Stimulated activated CD8-positive, alpha-beta memory T cell treated with anti-CD3 and anti-CD28 coated beads, Interleukin-7, amount 100 ng/mL, for 48 hours (primary cell): ENCODE measurements at regions not wholly inside any gene's neighbourhood (a gene's known extent, or its start where the extent isn't known, plus 50 kb on each side); places are given as distances from the start of the nearest gene placed in this dataset.
"Not testable (repeated sequence)": the region's sequence is repeated elsewhere in the genome, so short reads cannot be mapped to it uniquely, and the experiment has no call there.

Experiments used
- DNase-seq, 2 donors: peaks; one replicate each; pipeline ENCODE4 v3.0.0-alpha.2; 2020; ENCODE audit warnings: low read depth in 1 of 2; ENCODE audit errors: extremely low read depth in 1 of 2

DNA sequence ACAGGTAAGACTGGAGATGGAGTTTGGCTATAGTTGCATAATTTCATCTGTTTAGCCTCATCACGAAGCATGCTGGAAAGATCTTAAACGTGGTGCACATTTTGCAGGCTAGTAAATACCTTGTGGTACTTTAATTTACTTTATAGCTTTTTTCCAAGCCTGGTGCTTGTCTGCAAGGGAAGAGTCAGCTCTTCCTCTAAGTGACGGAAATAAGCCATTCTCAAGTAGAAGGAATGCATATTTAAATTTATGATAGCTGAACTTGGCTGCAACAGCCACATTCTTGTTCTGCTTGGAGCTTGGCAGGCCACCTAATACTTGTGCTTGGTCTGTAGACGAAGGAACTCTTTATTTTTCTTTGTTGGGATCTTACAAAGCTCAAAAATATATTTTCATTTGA, 188.0 kb upstream of the PIK3R1 start:
- DNase-seq: no peak

GRCh38 chr5:68026092-68026885, 189.3 kb upstream of the PIK3R1 start:
- no peak for DNase-seq

- DNase-seq: no peak
These were observed 191.1 kb upstream of the PIK3R1 start for GRCh38 chr5:68024426-68024825.

- DNase-seq: no peak
These were observed 193.6 kb upstream of the PIK3R1 start for GRCh38 chr5:68021916-68022315.

DNA sequence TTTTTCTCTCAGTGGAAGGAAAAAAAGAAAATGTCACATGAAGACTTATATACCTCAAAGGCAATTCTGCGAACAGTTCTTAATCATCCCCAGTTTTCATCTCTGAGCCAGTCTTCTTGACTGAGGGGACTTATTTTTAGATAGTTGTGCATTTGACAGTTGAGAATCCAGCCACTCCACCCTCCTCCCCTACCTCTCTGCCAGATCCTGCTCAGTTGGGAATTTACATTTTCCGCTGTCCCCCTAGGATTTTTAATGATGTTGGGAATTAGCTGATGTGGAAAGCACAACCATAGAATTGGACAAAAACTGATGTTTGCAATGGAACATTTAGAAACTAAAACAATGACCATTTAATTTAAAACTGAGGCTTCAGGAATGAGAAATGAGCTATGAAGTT, 194.3 kb upstream of the PIK3R1 start:
- DNase-seq: no peak

DNA sequence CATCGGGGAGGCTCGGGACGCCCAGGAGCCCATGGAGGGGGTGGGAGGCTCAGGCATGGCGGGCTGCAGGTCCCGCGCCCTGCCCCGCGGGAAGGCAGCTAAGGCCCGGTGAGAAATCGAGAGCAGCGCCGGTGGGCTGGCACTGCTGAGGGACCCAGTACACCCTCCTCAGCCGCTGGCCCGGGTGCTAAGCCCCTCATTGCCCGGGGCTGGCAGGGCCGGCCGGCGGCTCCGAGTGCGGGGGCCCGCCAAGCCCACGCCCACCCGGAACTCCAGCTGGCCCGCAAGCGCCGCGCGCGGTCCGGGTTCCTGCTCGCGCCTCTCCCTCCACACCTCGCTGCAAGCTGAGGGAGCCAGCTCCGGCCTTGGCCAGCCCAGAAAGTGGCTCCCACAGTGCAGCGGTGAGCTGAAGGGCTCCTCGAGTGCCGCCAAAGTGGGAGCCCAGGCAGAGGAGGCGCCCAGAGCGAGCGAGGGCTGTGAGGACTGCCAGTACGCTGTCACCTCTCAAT, 195.0 kb upstream of the PIK3R1 start:
- DNase-seq: not testable (repeated sequence)

DNA sequence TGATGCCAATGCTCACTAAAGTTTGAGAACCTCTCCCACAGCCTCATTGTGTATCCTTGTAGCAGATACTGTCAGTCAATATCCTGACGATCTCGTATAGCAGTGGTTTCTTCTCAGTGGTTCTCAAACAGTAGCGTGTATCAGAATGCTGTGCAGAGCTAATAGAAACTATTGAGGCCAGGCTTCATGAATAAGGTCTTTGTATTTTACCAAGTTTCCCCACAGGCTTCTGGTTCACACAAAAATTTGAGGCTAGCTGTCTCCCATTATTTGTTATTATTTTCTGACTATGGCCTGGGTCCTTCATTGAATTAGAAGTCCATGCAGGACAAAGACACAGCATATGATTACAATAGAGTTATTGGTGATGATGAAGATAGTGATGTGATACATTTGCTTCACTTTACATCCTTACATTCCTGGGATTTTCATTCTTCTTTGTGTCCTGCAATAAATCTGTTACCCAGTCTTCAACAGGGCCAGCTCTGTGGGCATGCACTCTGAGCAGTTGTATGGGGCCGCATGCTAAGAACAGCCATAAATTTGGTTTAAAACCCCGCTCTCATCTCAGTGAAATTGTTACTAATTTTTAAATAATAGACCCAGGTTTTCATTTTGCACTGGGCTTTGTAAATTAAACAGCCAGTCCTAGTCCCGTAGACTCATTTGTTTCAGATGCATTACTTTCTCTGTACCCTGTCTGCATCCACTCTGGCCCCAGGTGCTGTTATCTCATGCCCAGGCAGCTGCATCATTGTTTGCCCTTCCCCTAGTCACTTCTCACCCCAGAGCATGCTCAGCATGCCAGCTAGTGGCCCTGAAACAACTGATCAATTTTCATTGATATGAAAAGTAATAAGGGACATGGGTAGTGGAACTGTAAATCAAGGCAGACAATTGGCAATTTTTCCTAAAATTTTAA, 199.9 kb upstream of the PIK3R1 start:
- DNase-seq: no peak

DNA sequence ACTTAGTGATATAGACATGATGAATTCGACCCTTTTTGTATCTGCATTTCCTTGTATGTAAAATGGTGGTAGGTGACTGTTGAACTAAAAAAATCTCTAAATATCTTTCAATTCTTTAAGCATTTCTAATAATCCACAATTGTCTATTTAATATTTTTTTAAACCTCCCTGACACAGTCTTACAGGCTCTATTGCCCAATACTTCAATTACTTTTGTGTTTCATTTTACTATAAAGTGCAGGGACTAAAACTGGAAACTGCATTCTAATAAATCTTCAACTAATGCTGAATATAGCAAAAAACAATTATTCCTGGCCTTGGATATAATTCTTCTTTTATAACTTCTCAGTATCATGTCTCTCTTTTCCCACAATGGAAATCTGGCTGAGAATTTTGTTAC, 202.7 kb upstream of the PIK3R1 start:
- DNase-seq: no peak

DNA sequence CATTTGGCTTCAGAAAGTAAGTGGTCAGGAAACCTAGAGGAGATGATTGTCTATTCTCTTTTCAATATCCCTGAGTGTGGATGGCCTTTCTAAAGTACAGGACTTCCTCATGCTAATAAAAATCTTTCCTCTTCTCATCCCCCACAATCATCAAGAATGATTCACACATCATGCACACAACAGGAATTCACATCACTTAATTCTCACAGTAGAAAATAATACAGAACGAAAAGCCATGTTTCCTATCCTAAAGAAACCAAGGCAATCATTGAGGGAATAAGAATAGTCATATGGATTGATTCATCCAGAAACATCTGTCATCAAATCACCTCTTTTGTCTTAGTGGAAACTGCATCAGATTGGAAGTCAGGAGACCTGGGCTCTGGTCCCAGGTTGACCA, 203.1 kb upstream of the PIK3R1 start:
- no peak for DNase-seq

DNA sequence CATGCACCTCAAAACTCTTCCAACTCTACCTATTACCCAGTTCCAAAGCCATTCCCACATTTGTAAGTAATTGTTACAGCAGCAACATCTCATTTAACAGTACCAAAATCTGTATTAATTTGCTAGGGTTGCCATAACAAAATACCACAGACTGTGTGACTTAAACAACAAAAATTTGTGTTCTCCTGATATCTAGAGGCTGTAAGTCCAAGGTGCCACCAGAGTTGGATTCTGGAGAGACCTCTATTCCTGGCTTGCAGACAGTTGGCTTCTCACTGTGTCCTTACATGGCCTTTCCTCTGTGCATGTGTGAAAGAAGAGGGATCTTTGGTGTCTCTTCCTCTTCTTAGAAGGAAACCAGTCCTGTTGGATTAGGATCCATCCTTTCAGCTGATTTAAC, 203.8 kb upstream of the PIK3R1 start:
- no peak for DNase-seq

DNA sequence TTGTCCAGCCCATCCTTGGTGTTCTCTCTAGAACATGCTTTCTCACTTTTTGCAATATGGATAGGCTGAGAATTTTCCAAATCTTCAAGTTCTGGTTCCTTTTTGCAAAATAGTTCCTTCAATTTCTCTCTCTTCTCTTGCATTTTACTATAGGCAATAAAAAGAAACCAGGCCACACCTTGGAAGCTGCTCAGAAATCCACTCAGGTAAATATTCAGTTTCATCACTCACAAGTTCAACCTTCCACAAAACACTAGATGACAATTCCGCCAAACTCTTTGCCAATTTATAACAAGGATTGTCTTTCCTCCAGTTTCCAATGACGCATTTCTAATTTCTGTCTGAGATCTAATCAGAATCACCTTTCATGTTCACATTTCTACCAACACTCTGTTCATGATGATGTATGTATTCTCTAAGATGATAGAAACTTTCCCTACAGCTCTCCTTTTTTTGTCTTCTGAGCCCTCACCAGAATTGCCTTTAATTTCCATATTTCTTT, 204.2 kb upstream of the PIK3R1 start:
- DNase-seq: no peak

GRCh38 chr5:68010740-68011139, 204.8 kb upstream of the PIK3R1 start:
- no peak for DNase-seq

DNA sequence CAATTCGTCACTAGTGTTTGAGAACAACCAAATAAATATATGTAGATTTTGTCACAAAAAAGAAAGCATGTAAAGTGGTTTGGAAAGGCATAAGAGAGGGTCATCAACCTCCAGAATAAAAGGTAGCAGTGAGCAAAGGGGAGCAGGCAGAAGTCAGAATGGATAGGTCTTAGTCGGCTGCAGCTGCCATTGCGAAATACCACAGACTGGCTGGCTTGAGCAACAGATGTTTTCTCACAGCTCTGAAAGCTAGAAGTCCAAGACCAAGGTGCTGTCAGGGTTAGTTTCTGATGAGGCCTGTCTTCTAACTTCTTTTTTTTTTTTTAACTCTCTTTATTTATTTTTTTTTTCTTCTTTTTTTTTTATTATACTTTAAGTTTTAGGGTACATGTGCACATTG, 208.1 kb upstream of the PIK3R1 start:
- no peak for DNase-seq

- DNase-seq: no peak
These were observed 212.7 kb upstream of the PIK3R1 start for GRCh38 chr5:68002836-68003235.

DNA sequence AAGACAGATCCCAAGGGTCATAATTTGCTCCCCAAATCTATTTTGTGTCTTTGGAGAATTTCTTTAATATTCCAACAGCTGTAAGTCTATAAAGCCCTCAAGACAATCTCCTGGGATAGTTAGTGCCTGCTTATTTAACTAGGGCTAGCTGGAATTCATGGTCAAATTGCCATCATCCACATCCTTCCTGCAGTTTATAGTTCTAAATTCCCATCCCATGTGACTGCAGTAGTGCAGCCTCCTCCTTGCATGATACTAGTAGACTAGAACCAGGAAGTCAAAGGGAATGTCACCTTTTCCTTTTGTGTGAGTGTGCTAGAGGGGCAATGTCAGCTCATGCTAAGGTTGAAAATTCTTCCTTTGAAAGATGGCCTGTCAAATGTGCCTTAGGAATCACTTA, 214.8 kb upstream of the PIK3R1 start:
- DNase-seq: no peak

- no peak for DNase-seq
These were observed 216.2 kb upstream of the PIK3R1 start for GRCh38 chr5:67999391-67999790.

GRCh38 chr5:67998709-67999261, 216.8 kb upstream of the PIK3R1 start:
- DNase-seq: no peak

DNA sequence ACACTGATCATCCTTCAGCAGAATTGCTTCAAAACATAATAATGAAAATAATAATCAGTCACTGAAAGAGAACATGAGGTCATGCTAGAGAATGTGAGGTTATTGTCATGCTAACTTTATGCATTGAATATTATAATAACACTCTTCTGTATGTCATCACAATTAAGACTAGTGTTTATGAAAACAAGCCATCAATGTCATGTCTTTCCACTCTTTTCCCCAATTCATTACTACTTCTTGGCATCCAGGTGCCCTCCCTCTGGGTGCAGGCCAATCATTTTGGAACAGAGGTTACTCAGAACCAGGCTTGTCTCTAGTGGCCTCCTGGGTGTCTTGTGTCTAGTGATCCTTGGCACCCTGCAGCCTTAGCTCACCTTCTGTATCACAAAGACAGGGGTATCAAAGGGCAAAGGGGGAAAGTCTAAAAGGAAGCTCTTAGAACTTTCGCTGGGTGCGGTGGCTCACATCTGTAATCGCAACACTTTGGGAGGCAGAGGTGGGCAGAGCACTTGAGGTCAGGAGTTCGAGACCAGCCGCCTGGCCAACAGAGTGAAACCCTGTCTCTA, 217.6 kb upstream of the PIK3R1 start:
- DNase-seq: no peak

DNA sequence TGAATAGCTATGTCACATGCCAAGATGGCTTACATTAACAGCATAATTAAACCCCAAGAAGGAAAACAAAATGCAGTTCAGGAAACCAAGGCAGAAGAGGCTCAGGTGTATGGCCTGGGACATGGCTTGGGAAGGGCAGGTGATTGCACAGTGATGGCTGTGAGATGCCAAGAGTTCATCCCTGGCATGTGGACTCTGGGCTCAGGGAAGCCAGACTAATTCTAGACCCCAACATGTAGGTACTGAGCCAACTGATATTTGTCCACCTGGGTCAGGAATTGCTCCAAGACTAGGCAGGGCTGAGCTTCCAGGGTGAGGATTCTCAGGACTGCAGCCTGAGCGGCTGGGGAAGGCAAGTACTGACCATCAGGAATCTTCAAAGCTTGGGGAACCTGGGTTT, 218.4 kb upstream of the PIK3R1 start:
- no peak for DNase-seq

DNA sequence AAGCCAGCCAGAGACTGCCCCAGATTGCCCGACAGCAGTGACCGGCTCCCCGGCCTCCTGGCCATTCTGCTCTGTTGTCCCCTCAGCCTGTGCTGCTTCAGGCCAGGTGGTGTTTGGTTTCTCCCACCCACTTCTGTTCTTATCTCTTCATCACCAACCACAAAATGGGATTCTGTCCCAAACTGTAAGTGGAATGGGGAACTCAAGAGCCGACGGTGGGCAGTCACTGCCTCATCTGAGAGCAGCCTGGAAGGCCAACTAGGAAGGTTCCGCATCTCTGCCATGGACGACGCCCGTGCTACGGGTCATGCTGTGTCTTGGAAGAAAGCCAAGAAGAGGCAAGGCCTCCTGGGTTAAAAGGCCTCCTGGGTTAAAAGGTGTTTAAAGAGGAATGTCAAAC, 219.0 kb upstream of the PIK3R1 start:
- DNase-seq: no peak

DNA sequence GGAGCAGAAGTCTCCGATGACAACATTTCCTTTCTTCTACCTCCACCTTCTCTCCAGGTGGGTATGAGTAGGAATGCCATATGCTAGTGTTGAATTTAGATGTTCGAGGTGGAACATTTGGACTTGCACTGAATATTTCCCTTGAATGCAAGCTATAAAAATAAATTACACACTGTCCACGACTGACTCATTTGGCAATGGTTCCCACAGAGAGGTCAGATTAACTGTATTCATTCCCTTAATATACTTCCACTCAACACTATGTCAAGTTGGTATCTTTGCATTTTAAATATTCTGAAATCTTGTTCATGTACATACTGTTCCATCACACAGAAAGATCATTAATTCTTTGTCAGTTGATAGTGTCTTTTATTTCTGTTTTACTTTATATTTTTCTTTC, 222.6 kb upstream of the PIK3R1 start:
- no peak for DNase-seq
